Kidney (tissue), 13 donors: ENCODE measurements at regions not wholly inside any gene's neighbourhood (a gene's known extent, or its start where the extent isn't known, plus 50 kb on each side); places are given as distances from the start of the nearest gene placed in this dataset.
A peak's percentile ranks its signal among the peaks of the same experiment; 100 is the strongest.
"Not testable (repeated sequence)": the region's sequence is repeated elsewhere in the genome, so short reads cannot be mapped to it uniquely, and the experiment has no call there.

Source experiments
- DNase-seq, 5 donors: peaks; one replicate each; pipeline ENCODE4 v3.0.0-alpha.2; 2013 to 2020
- FAIRE-seq: peaks from 2 replicates; lab custom pipeline; 2012; peaks lifted over from hg19 to GRCh38; lab: Jason Lieb, UNC
- H3K27ac ChIP-seq, 2 donors: one replicate each; pipeline ENCODE4 v1.7.0; 2013; ENCODE audit warnings: low read depth in 2 of 2, low read length in 2 of 2, inconsistent platforms in 1 of 2
- H3K27me3 ChIP-seq: one replicate; pipeline ENCODE4 v1.7.1; 2013; ENCODE audit warnings: low read length, inconsistent platforms; ENCODE audit not compliant: control insufficient read depth, insufficient read depth
- H3K36me3 ChIP-seq, 3 donors: one replicate each; pipeline versions ENCODE4 v1.7.0 to v1.7.1; 2013; ENCODE audit warnings: low read length in 3 of 3, control low read depth in 1 of 3, inconsistent platforms in 1 of 3; ENCODE audit not compliant: insufficient read depth in 3 of 3, control insufficient read depth in 2 of 3
- H3K4me1 ChIP-seq, 3 donors: one replicate each; pipeline versions ENCODE4 v1.7.0 to v1.7.1; 2013; ENCODE audit warnings: low read length in 3 of 3, inconsistent platforms in 1 of 3, low read depth in 1 of 3; ENCODE audit not compliant: control insufficient read depth in 2 of 3, insufficient read depth in 2 of 3
- H3K4me3 ChIP-seq, 3 donors: one replicate each; pipeline versions ENCODE4 v1.7.0 to v1.8.1; 2013; ENCODE audit warnings: low read length in 3 of 3, control low read depth in 1 of 3, inconsistent platforms in 1 of 3
- H3K9ac ChIP-seq, 3 donors: one replicate each; pipeline versions ENCODE4 v1.7.0 to v1.7.1; 2013; ENCODE audit warnings: low read length in 3 of 3, control low read depth in 1 of 3, inconsistent platforms in 1 of 3
- H3K9me3 ChIP-seq, 3 donors: one replicate each; pipeline versions ENCODE4 v1.7.0 to v1.7.1; 2013; ENCODE audit warnings: low read length in 3 of 3, control low read depth in 1 of 3, inconsistent platforms in 1 of 3; ENCODE audit not compliant: control insufficient read depth in 2 of 3, insufficient read depth in 1 of 3
- intact Hi-C: fragments of 100-400 bp; cut with DNase I; formaldehyde crosslinking; loops from one replicate; pipeline ENCODE4 v1.11.1; 2022
- TF ChIP-seq, protein P1 (sequence below): IDR thresholded peaks from 3 replicates; pipeline ENCODE4 v1.5.1; 2012; ENCODE audit warnings: mild to moderate bottlenecking, moderate library complexity, borderline replicate concordance; ENCODE audit not compliant: insufficient read depth; ENCODE audit errors: extremely low read depth
- donor health status: control.
- donor health status: control.
- donor health status: control.
- donor health status: control.
- donor health status: control.
- donor health status: DM: yes; HTN: yes; CAD: no.
- donor health status: Normal renal cell carcinoma (clear cell type).

DNA sequence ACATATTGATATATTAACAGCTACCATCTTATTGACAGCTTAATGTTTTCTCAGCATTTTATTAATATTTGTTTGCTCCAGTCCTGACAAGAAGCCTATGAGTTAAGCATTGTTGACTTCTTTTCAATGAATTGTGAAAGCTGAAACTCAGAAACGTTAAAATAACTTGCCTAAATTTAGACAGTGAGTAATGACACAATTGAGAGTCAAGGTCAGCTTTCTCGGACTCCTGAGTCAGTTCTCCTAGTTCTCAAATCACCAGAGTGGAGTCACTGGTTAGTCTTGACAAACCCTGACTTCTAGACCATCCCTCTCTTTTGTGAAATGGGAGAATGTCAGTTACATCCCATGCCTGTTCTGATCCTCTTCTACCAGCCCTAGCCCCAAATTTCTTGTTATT lies 222.7 kb upstream of the ACO1 start:
- intact Hi-C loops, result no loop called here
- no peak overlapping the region for H3K27ac ChIP-seq
- no peaks in the 10 kb centered on the region for H3K9me3 ChIP-seq
- no peak overlapping the region for H3K4me3 ChIP-seq
- no peaks in the 10 kb centered on the region for H3K4me1 ChIP-seq
- no peaks in the 10 kb centered on the region for H3K27me3 ChIP-seq
- no peaks in the 10 kb centered on the region for H3K36me3 ChIP-seq
- FAIRE-seq, result no peak
- TF ChIP-seq, protein P1, sequence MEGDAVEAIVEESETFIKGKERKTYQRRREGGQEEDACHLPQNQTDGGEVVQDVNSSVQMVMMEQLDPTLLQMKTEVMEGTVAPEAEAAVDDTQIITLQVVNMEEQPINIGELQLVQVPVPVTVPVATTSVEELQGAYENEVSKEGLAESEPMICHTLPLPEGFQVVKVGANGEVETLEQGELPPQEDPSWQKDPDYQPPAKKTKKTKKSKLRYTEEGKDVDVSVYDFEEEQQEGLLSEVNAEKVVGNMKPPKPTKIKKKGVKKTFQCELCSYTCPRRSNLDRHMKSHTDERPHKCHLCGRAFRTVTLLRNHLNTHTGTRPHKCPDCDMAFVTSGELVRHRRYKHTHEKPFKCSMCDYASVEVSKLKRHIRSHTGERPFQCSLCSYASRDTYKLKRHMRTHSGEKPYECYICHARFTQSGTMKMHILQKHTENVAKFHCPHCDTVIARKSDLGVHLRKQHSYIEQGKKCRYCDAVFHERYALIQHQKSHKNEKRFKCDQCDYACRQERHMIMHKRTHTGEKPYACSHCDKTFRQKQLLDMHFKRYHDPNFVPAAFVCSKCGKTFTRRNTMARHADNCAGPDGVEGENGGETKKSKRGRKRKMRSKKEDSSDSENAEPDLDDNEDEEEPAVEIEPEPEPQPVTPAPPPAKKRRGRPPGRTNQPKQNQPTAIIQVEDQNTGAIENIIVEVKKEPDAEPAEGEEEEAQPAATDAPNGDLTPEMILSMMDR, result no peak
- no peak for DNase-seq
- H3K9ac ChIP-seq, result no peak overlapping the region

DNA sequence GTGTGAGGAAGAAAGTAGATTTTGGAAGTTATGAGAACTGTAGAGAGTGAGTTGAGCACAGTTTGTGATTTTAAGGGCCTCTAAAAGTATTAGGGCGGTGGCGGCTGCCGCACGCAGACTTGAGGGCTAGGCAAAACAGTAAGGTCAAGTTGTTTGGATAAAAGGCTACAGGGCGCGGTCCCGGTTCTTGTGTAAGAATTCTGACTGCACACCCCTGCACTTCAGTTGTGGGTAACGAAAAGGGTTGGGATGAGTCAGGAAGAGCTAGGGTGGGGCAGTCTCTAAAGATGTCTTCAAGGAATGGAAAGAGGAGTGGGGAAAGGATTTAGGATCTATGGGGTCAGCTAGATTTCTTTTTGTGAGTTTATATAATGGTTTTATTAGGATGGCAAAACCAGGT lies 218.1 kb upstream of the ACO1 start:
- H3K4me1 ChIP-seq, H3K9ac ChIP-seq, DNase-seq, H3K9me3 ChIP-seq, intact Hi-C loops, FAIRE-seq, H3K36me3 ChIP-seq, H3K27me3 ChIP-seq, H3K4me3 ChIP-seq, H3K27ac ChIP-seq: not testable (repeated sequence)

DNA sequence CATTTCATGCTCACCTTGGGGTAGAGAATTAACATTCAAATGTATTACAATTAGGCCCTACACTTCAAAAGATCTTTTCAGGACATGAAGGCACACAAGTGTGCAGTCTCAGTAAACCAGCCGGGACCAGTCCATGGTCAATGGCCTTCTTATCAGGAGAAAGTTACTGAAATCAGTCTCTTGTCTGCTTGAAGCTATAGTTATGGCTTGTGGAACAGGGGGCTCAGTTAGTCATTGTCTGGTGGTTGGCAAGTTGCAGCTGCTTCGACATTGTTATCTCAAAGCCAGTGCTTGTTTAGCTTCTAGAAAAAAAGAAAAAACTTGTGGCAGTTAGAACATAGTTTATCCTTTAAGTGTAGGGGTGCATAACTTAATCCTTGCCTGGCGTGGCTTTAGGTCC lies 213.1 kb upstream of the ACO1 start:
- no peaks in the 10 kb centered on the region for H3K36me3 ChIP-seq
- H3K27ac ChIP-seq, result no peak overlapping the region
- no peaks in the 10 kb centered on the region for H3K9me3 ChIP-seq
- intact Hi-C loops, result no loop called here
- TF ChIP-seq, protein P1, result no peak
- H3K4me1 ChIP-seq, result peaks cover 0 to 3% (median 0%) of the 10 kb centered on the region in 3 donors
- no peaks in the 10 kb centered on the region for H3K27me3 ChIP-seq
- FAIRE-seq (no peak), DNase-seq (peak in 3 of 5 donors; percentile 10 to 58 (median 34))
- no peak overlapping the region for H3K4me3 ChIP-seq
- H3K9ac ChIP-seq, result no peak overlapping the region

DNA sequence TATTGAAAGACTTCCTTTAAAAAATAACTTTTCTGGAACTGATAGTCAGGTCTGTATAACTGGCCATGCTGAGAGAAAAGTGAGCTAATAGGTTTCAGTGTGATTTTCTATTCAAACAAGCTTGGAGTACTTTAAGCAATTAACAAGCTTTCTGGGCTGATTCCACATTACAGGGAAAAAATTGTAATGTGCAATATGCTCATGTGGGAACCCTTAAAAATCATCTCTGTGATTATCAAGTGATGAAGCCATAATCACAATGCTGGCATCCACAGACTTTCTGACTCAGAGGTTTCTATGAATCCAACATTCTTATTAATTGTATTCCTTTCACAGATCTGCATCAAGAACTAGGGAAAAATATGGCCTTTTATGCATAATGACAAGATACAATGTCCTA lies 212.2 kb upstream of the ACO1 start:
- H3K9ac ChIP-seq, result no peak overlapping the region
- no peak for DNase-seq
- H3K4me1 ChIP-seq, result peaks cover 0 to 3% (median 0%) of the 10 kb centered on the region in 3 donors
- no peaks in the 10 kb centered on the region for H3K27me3 ChIP-seq
- no peak for FAIRE-seq
- H3K9me3 ChIP-seq, result no peaks in the 10 kb centered on the region
- no peaks in the 10 kb centered on the region for H3K36me3 ChIP-seq
- H3K4me3 ChIP-seq, result no peak overlapping the region
- intact Hi-C loops, result no loop called here
- TF ChIP-seq, protein P1, result no peak
- H3K27ac ChIP-seq, result no peak overlapping the region
